Sigmoid colon (tissue), 4 donors: ENCODE measurements at regions not wholly inside any gene's neighbourhood (a gene's known extent, or its start where the extent isn't known, plus 50 kb on each side); places are given as distances from the start of the nearest gene placed in this dataset.

Experiments
- POLR2A ChIP-seq, 2 donors: fragments of 450-650 bp; IDR thresholded peaks; one replicate each; pipeline ENCODE4 v1.6.1; 2016; ENCODE audit warnings: antibody characterized with exemption in 2 of 2, mild to moderate bottlenecking in 2 of 2, moderate library complexity in 2 of 2
- POLR2AphosphoS5 ChIP-seq, 4 donors: sonication (generic); formaldehyde crosslinking; IDR thresholded peaks; one replicate each; pipeline ENCODE4 v1.6.1; 2017; ENCODE audit warnings: antibody characterized with exemption in 4 of 4

- no peak for TF ChIP-seq POLR2AphosphoS5 (IDR thresholded peaks at IDR 0.05)
- no peak for TF ChIP-seq POLR2A (IDR thresholded peaks at IDR 0.05)
Observed at GRCh38 chr12:46676797-46677520, 148.8 kb downstream of the SLC38A4 start.
